ENCODE measurements at regions not wholly inside any gene's neighbourhood (a gene's known extent, or its start where the extent isn't known, plus 50 kb on each side); places are given as distances from the start of the nearest gene placed in this dataset.

DNA sequence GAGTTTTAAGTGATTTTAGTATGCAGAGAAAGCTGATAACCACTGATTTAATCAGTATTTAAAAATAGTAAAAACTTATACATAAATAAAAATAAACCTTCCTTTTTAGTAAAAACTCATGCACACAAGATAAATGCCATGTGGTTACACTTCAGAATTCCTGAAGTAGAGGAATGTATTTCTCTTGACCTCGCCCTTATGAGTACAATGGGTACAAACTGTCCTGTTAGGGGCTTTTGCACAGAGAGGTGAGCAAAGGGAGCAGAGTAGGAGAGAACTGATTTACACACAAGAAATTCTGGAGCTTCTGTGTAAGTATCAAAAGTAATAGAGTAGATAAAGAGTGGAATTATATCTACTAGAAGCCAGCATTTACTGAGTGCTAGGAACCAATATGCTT lies 279.6 kb downstream of the PPP1R3A start:
- TF ChIP-seq, protein P1, sequence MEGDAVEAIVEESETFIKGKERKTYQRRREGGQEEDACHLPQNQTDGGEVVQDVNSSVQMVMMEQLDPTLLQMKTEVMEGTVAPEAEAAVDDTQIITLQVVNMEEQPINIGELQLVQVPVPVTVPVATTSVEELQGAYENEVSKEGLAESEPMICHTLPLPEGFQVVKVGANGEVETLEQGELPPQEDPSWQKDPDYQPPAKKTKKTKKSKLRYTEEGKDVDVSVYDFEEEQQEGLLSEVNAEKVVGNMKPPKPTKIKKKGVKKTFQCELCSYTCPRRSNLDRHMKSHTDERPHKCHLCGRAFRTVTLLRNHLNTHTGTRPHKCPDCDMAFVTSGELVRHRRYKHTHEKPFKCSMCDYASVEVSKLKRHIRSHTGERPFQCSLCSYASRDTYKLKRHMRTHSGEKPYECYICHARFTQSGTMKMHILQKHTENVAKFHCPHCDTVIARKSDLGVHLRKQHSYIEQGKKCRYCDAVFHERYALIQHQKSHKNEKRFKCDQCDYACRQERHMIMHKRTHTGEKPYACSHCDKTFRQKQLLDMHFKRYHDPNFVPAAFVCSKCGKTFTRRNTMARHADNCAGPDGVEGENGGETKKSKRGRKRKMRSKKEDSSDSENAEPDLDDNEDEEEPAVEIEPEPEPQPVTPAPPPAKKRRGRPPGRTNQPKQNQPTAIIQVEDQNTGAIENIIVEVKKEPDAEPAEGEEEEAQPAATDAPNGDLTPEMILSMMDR (IDR thresholded peaks at IDR 0.05), result no peak
- no peak for TF ChIP-seq EP300 (IDR thresholded peaks at IDR 0.05)
- no peak for TF ChIP-seq POLR2A (IDR thresholded peaks at IDR 0.05)
- TF ChIP-seq POLR2AphosphoS5 (IDR thresholded peaks at IDR 0.05), result no peak
